Activated naive CD4-positive, alpha-beta T cell (primary cell): ENCODE measurements at regions not wholly inside any gene's neighbourhood (a gene's known extent, or its start where the extent isn't known, plus 50 kb on each side); places are given as distances from the start of the nearest gene placed in this dataset.
"Not testable (repeated sequence)": the region's sequence is repeated elsewhere in the genome, so short reads cannot be mapped to it uniquely, and the experiment has no call there.

Source experiments
- DNase-seq, 4 experiments: peaks; one replicate each; lab custom pipeline; 2025; lab: John Stamatoyannopoulos, UW

DNA sequence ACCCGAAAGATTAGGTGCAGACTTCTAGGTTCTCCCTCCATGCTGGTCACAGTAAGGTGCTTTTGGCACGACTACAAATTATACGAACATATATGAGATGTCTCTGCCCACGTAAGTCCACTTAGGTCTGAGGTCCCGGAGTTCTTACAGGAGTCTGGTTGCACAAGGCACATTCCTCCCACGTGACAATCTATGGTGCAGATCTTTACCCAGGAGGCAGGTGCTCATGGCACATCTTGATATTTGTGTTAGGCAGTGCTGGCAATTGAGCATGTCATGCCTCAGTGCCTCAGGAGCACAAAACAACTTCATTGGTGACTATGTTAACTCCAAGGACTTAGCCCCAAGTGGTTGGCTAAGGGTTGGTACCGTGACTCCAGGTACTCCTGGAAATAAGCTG, 92.0 kb upstream of the AMN1 start:
- no peak for DNase-seq

DNA sequence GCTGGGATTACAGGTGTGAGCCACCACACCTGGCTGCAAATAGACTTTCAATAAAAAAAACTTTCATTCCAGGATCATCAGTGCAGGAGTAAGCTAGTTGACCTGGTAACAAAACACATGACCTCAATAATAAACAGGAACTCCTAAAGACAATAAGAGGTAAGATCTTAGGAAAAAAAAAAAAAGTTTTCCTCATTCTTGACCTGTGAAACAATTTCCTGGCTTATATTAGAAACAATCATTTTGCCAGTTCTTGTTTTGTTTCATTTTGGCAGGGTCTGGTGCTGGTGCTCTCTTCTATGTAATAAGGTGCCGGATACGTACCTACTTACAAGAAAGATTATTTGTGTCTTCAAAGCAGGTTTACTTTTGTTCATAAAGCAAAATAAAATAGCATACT, 90.6 kb upstream of the AMN1 start:
- no peak for DNase-seq

DNA sequence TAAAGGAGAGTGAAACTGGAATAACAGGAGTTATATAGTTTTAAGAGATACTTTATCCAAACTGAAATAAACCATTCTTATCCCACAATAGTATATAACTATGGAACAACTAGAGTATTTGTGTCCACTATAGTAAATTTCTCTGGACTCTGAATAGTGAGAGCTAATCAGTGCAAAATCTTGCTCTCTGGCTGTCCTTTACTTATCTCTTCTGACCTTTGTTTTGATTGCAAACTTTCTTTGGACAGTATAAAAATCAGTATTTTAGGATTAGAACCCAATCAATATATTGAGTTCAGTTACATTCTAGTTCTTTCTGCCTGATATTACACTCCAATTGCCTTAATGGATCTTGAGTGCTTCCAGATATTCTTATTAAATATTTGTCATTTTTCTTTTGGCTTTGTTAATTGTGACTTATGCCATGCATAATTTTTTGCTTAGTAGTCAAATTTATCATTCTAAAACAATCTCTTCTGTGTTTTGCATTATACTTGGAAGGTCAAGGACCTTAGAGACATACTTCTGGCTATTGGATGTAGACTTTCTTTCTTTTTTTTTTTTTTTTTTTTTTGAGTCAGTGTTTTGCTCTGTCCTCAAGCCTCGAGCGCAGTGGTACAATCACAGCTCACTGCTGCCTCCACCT, 89.9 kb upstream of the AMN1 start:
- no peak for DNase-seq

DNA sequence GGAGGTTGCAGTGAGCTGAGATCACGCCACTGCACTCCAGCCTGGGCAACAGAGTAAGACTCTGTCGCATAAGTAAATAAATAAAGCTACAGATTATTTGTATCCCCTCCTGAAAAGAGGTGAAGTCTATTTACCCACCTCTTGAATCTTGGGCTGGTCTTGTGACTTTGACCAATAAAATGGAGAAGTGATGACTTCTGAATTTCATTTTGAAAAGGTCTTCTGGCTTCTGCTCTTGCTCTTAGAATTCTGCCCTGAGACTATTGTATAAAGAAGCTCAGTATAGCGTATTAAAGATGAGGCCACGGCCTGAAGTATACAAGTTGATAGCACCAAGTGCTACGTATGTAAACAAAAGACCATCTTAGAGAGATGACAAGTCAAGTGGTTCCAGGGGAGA, 88.3 kb upstream of the AMN1 start:
- no peak for DNase-seq

DNA sequence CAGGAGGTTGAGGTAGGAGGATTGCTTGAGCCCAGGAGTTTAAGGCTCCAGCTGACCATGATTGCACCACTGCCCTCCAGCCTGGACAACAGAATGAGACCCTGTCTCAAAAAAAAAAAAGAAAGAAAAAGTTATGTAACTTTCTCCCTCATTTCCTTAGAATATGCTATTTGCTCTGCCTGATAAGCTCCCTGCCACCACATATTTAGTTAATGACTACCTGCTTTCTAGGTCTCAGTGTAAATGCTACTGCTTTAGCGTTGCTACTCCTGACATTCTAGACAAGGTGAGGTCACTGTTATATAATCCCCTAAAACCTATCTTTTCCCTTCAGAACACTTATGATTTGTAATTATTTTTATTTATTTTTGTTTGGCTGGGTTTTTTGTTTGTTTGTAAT, 86.3 kb upstream of the AMN1 start:
- no peak for DNase-seq

DNA sequence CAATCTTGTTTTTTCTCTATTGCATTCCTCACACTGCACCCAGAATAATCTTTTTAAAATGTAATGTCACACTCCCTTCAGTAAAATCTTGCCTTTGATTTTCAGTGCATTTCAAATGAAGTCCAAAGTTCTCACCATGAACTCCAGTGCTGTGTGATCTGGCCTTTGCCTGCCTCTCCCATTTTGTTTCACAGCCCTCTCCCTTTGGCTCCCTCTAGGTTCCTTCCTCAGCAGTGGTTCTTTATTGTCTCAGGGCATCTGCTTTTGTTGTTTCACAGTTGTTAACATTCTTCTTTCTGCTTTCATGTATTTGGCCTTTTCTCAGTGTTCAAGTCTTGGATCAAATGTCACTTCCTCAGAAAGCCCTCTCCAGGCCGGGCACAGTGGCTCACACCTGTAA, 84.5 kb upstream of the AMN1 start:
- no peak for DNase-seq

DNA sequence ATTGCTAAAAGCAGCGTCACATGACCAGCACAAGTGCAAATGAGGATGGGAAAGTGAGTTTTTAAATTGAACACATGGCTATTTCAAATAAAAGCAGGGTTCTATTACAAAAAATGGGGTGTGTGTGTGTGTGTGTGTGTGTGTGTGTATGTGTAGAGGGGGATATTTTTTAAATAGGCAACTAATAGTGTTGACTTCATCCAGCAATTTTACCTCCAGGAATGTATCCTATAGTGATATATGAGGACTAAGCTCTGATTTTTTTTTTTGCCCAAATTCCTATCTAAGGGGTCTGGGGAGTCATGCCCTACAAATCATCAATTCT, 78.9 kb upstream of the AMN1 start:
- no peak for DNase-seq

DNA sequence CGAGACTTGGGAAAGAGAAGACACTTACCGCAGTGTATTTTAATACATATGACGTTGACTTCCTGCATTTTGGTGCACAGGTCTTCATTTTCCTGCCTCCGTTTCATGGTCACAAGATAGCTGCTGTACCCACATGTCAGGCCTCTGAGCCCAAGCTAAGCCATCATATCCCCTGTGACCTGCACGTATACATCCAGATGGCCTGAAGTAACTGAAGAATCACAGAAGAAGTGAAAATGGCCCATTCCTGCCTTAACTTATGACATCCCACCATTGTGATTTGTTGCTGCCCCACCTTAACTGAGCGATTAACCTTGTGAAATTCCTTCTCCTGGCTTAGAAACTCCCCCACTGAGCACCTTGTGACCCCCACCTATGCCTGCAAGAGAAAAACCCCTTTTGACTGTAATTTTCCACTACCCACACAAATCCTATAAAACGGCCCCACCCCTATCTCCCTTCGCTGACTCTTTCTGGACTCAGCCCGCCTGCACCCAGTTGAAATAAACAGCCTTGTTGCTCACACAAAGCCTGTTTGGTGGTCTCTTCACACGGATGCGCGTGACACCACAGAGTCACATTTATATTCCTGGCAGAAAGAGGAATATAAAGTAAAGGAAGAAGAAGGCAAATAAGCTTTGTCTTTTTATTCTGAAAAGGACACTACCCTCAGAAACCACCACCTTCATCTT, 78.4 kb upstream of the AMN1 start:
- DNase-seq: not testable (repeated sequence)

DNA sequence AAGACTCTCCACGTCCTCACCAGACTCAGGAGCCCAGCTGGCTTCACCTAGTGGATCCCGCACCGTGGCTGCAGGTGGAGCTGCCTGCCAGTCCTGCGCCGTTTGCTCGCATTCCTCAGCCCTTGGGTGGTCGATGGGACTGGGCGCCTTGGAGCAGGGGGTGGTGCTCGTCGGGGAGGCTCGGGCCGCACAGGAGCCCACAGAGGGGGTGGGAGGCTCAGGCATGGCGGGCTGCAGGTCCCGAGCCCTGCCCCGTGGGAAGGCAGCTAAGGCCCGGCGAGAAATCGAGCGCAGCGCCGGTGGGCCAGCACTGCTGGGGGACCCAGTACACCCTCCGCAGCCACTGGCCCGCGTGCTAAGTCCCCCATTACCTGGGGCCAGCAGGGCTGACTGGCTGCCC, 76.9 kb upstream of the AMN1 start:
- DNase-seq: not testable (repeated sequence)

DNA sequence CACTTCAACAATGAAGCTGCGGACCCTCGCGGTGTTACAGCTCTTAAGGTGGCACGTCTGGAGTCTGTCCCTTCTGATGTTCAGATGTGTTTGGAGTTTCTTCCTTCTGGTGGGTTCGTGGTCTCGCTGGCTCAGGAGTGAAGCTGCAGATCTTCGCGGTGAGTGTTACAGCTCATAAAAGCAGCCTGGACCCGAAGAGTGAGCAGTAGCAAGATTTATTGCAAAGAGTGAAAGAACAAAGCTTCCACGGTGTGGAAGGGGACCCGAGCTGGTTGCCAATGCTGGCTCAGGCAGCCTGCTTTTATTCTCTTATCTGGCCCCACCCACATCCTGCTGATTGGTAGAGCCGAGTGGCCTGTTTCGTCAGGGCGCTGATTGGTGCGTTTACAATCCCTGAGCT, 75.9 kb upstream of the AMN1 start:
- not testable (repeated sequence) for DNase-seq

DNA sequence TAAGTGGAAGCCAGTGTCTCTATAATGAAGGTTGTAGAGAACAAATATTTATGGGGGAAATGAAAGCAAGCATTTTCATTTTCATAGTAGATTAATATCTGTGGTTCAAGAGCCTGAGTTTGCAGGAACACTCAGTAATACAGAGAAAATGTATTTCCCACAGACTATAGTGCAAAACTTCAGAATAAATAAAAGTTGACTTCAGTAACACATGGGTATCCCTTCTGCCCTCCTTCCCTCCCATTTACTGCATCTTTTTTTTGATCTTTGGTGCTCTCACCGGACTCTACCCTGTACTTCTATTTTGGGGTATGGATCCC, 75.3 kb upstream of the AMN1 start:
- no peak for DNase-seq

DNA sequence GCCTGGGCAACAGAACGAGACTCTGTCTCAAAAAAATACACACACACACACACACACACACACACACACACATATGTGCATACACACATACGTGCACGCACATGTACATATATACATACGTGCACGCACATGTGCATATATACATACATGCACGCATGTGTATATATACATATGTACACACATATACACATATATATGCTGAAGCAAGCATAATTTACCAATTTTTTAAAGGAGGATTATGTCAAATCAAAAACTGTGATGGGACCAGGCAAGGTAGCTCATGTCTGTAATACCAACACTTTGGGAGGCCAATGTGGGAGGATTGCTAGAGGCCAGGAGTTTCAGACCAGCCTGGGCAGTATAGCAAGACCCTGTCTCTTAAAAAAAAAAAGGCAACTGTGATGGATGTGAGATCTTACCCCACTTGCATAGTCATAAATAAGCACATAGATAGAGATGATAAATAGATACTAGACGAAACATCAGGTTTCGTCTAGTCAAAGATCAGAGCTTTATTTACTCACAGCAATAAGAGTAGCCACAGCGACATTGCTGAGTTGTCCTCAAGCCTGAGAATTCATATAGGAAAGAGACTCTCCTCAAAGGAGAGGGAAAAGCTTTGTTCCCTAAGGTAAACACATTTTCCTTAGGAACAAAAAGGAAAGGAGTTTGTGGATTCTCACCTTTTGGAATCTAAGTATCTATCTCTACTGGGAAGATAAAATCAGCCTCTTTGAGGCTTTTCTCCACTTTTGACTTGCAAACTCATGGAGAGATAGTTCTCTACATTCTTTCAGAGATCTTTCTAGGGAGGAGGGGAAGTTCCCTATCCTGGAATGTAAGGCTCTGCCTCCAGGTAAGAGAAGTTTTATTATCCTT, 74.7 kb upstream of the AMN1 start:
- no peak for DNase-seq

DNA sequence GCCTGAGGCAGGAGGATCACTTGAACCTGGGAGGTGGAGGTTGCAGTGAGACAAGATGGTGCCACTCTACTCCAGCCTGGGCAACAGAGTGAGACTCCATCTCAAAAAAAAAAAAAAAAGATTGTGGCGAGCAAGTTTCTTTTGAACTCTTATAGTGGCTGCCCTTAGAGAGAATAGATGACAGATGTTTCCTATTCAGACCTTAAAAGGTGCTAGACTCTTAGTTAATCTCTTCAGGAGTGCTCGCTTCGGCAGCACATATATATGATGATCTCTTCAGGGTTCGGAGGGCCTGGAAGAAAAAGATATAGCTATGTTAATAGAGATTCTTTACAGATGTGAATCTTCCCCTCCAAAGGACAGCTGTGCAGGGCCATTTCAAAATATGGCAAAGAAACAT, 73.1 kb upstream of the AMN1 start:
- no peak for DNase-seq

DNA sequence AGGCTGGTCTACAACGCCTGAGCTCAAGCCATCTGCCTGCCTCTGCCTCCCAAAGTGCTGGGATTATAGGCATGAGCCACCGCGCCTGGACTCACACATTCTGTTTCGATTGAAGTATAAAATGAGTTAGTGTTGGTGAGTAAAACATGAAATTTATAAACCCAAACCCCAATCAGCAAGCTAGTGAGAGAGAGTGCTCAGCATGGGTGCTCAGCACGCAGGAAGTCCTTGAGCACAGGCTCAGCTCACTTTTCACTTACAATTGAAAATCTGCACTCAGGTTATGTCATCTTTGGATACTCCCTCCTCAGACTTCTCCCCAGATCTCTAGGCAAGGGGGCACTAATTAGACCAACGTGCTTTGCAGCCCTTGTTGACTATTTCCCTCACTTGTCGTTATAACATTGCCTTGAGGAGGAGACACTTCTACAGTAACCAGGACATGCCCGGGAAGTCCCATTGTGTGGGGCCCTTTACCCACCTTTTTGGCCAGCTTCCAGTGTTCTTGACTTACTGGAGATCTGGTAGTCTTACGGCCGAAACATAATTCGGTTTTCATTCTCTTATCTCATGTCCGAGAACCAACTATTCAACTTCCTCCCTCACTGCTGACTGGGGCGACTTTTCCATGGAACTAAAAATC, 68.5 kb upstream of the AMN1 start:
- no peak for DNase-seq

DNA sequence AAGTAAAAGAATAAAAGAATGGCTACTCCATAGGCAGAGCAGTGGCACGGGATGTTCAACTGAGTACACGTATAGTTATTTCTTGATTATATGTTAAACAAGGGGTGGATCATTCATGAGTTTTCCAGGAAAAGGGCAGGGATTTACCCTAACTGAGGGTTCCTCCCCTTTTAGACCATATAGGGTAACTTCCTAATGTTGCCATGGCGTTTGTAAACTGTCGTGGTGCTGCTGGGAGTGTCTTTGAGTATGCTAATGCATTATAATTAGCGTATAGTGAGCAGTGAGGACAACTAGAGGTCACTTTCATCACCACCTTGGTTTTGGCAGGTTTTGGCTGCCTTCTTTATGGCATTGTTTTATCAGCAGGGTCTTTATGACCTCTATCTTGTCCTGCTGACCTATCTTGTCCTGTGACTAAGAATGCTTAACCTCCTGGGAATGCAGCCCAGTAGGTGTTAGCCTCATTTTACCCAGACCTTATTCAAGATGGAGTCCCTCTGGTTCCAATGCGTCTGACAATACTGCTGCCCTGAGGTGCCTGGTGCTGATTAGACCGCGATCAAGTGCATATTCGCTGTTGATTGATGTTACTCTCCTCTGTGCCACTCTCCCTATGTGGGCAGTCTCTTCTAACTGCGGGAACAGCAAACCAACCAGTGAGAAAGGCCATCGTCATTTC, 67.6 kb upstream of the AMN1 start:
- DNase-seq: no peak

DNA sequence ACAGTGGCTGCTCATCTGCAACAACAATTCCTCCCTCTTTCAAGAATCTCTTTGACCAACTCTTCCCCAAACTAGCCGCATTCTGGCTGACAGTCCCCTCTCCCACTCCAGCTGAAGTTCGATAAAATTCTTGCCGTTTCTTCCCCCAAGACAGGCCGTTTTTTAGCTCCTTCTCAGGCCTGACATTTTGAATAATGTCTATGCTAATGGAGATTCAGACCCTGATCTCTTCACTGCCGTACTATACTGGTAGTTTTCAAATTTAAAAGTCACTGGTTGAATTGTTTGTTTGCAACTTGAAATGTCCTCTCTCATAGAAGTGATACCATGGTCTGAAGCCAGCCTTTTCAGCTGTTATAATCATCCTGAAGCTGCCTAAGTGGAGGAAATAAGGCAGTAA, 65.9 kb upstream of the AMN1 start:
- no peak for DNase-seq

DNA sequence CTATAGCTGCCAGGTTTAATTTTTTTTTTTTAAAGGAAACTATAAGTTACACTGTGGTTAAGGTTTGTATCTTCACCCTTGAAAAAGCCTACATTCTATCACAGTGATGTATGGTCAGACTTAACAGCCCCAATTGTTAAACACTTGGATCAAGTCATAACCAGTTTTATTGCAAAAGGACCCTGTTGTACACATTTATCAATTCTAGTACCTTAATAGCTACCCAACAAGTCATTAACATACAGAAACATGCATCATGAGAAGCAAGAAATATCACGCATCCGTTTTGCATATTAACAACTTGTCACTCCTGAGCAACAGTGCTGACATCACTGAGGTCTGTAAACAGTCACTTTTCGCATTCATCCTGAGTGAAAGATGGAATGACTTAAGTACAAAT, 62.4 kb upstream of the AMN1 start:
- not testable (repeated sequence) for DNase-seq

DNA sequence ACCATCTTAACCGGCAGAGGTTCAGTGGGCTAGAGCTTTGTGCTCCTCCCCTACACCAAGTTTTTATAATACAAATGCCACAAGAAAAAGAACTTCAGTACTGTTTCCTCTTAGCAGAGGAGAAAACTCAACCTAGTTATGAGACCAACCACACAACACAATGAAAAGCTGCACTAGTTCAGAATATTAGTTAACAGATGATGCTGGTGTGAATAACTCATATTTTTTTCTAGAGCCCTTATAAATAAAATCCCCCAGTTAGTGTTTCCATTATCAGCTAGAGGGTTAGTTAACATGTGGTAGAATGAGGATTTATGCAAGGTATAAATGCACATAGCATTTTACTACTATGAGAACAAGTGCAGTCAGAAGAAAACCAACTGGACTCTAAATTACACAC, 61.9 kb upstream of the AMN1 start:
- no peak for DNase-seq

DNA sequence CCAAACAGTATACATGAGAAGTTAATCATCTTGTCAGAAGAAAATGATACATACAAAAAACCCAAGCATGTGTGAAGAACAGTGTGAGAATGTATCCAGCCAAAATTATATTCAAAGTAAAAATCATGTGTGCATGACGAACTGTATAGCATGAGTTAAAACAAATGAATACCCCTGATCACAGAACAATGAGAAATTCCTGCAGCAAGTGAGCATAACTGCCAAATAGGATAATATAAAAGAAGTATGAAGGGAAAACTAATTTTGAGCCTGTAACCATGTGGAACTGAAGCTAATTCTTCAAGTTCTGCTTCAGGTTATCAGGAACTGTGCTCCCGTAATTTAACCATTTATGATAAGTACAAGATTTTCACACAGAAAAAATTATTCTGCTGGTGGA, 56.5 kb upstream of the AMN1 start:
- no peak for DNase-seq

DNA sequence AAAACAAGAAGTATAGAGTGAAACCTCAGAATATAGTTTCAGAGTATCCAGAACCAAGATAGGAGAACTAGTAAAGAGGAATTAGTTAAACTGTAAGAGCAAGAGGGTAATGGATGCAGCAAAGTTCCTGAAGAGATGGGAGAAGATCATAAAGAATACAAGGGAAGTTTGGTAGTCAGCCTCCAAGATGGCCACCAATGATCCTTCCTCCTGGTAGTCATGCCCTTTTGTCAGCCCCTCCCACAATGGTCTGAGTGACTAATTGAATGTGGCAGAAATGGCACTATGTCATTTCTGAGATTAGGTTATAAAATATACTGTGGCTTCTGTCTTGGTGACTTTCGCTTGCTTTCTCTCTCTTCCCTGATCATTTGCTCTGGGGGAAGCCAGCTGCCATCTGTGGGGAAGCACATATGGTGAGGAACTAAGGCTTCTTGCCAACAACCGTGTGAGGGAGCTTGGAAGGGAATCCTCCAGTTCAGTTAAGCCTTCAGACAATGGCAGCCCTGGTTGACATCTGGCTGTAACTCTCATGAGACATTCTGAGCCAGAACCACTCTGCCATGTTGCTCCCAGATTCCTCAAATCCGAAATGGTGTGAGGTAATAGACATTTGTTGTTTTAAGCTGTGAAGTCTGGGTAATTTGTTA, 55.3 kb upstream of the AMN1 start:
- no peak for DNase-seq

DNA sequence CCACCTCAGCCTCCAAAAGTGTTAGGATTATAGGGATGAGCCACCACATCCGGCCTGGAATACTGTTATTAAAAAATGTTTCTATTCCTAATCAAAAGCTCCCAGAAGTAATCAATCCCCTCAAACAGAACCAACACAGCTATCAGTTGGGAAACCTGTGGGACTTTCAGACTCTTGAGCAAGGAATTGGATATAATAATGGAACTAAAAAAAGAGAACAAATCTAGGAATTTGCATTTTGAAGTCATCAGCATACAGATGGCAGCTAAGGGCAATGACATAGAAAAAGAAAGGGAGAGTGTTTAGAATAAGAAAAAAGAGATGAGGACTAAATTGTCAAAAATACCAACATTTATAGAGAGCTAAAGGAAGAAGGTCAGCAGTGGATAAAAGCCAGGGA, 54.7 kb upstream of the AMN1 start:
- no peak for DNase-seq
